GM12878 (cell line): ENCODE measurements at regions not wholly inside any gene's neighbourhood (a gene's known extent, or its start where the extent isn't known, plus 50 kb on each side); places are given as distances from the start of the nearest gene placed in this dataset.

ENCODE experiments used
- ATAC-seq: fragments of 200-7000 bp; cut with Tn5 transposase; 3 replicates; pipeline ENCODE4 v1.9.1; 2020; ENCODE audit warnings: mild to moderate bottlenecking, moderate library complexity
- BruUV-seq: library from RNA; stranded (reverse); fragments of 400-500 nt; replicated peaks from 2 replicates; lab custom pipeline; 2021; lab: Mats Ljungman, UMichigan
- CTCF ChIA-PET: fragments of 300-600 bp; sonication (Branson Sonifier 250); formaldehyde crosslinking; extraction: SDS; loops from one replicate; lab custom pipeline; 2021; ENCODE audit warnings: inconsistent platforms; lab: Yijun Ruan, JAX
- POLR2A ChIA-PET: fragments of 350-600 bp; formaldehyde crosslinking; extraction: SDS; loops from one replicate; lab custom pipeline; 2021; ENCODE audit warnings: inconsistent platforms; lab: Charles Lee
- RAD21 ChIA-PET: fragments of 300-600 bp; sonication (Branson Sonifier 250); formaldehyde crosslinking; loops from one replicate; lab custom pipeline; 2023; ENCODE audit warnings: antibody characterized with exemption; ENCODE audit not compliant: unreplicated experiment; lab: Charles Lee
- SMC1A ChIA-PET: fragments of 300-600 bp; sonication (Branson Sonifier 250); formaldehyde crosslinking; loops from one replicate; lab custom pipeline; 2023; ENCODE audit not compliant: unreplicated experiment, uncharacterized antibody; lab: Charles Lee
- DNase-seq: peaks from one replicate; pipeline ENCODE4 v3.0.0-alpha.2; 2011; ENCODE audit warnings: low read depth, low spot score
- FAIRE-seq: peaks from 3 replicates; lab custom pipeline; 2011; peaks lifted over from hg19 to GRCh38; lab: Jason Lieb, UNC
- H2AFZ ChIP-seq: 2 replicates; pipeline ENCODE4 v1.6.0; 2011; ENCODE audit warnings: low read depth, low read length, control low read depth; ENCODE audit not compliant: control insufficient read depth
- H3K27ac ChIP-seq: 2 replicates; pipeline ENCODE4 v1.5.1; 2011; ENCODE audit warnings: control low read depth; ENCODE audit not compliant: control insufficient read depth, insufficient read depth
- H3K27me3 ChIP-seq, 2 experiments: replicated peaks in 1 of 2; 2 replicates each; pipeline versions ENCODE4 v1.6.0 to v1.6.1; 2011; ENCODE audit warnings: low read length in 1 of 2; ENCODE audit not compliant: control insufficient read depth in 2 of 2, insufficient read depth in 2 of 2
- H3K36me3 ChIP-seq, 2 experiments: 2 replicates each; pipeline ENCODE4 v1.5.1; 2011; ENCODE audit warnings: low read length in 1 of 2; ENCODE audit not compliant: control insufficient read depth in 2 of 2, insufficient read depth in 2 of 2
- H3K4me1 ChIP-seq: 2 replicates; pipeline ENCODE4 v1.6.1; 2011; ENCODE audit warnings: mild to moderate bottlenecking, low read length, moderate library complexity, mixed read lengths; ENCODE audit not compliant: control insufficient read depth, insufficient read depth
- H3K4me2 ChIP-seq: 2 replicates; pipeline ENCODE4 v1.6.0; 2011; ENCODE audit warnings: control low read depth; ENCODE audit not compliant: control insufficient read depth, insufficient read depth
- H3K4me3 ChIP-seq: fragments of 200-600 bp; sonication (generic); 2 replicates; pipeline ENCODE4 v1.5.1; 2016
- H3K79me2 ChIP-seq: 2 replicates; pipeline ENCODE4 v1.6.0; 2011; ENCODE audit warnings: low read length; ENCODE audit not compliant: control insufficient read depth, insufficient read depth
- H3K9ac ChIP-seq: 2 replicates; pipeline ENCODE4 v1.8.0; 2011; ENCODE audit warnings: low read length, control low read depth, mixed read lengths; ENCODE audit not compliant: control insufficient read depth, insufficient read depth
- H3K9me3 ChIP-seq: replicated peaks from 3 replicates; pipeline ENCODE4 v1.5.1; 2011; ENCODE audit warnings: mild to moderate bottlenecking, low read length; ENCODE audit not compliant: control insufficient read depth, insufficient read depth
- H4K20me1 ChIP-seq: 2 replicates; pipeline ENCODE4 v1.6.0; 2011; ENCODE audit not compliant: control insufficient read depth, insufficient read depth
- CBX3 ChIP-seq: fragments of 200-600 bp; sonication (generic); IDR thresholded peaks from 2 replicates; pipeline ENCODE4 v1.6.1; 2016; ENCODE audit warnings: low read depth, borderline replicate concordance
- SREBF1 ChIP-seq: IDR thresholded peaks from 2 replicates; pipeline ENCODE4 v1.6.1; 2012; ENCODE audit warnings: mild to moderate bottlenecking, low read length
- SREBF2 ChIP-seq: IDR thresholded peaks from 2 replicates; pipeline ENCODE4 v1.6.1; 2012; ENCODE audit warnings: mild to moderate bottlenecking, low read length
- TCF7 ChIP-seq: IDR thresholded peaks from 2 replicates; pipeline ENCODE4 v1.6.1; 2014; ENCODE audit warnings: antibody characterized with exemption, borderline replicate concordance
- YY1 ChIP-seq: IDR thresholded peaks from 2 replicates; pipeline ENCODE4 v1.6.1; 2011; ENCODE audit warnings: low read depth, mild to moderate bottlenecking, low read length
- ZSCAN29 ChIP-seq: fragments of 450-650 bp; IDR thresholded peaks from 2 replicates; pipeline ENCODE4 v1.6.1; 2017; ENCODE audit warnings: mild to moderate bottlenecking, moderate library complexity
- WGBS: methylation state at CpG from one replicate; pipeline ENCODE4 v1.1.6; 2016; ENCODE audit warnings: low lambda C conversion rate; ENCODE audit not compliant: insufficient replicate concordance, insufficient coverage; ENCODE audit errors: missing lambda C conversion rate; 5-methylcytosine and 5-hydroxymethylcytosine counted together
- in situ Hi-C: fragments of 300-500 bp; cut with MboI; formaldehyde crosslinking; loops from 9 replicates; pipeline ENCODE4 v1.14.3; 2018; ENCODE audit warnings: mixed read lengths
- intact Hi-C: fragments of 100-400 bp; cut with micrococcal nuclease; formaldehyde crosslinking; loops from one replicate; pipeline ENCODE4 v1.14.2; 2022; ENCODE audit not compliant: unreplicated experiment

GRCh38 chr10:130745251-130745650, 566.3 kb downstream of the TCERG1L start:
- H2AFZ ChIP-seq: no peak overlapping the region
- DNase-seq (no peak), FAIRE-seq (no peak), ATAC-seq (no peak)
- no peaks in the 10 kb centered on the region for H3K4me1 ChIP-seq
- no peak overlapping the region for H3K9ac ChIP-seq
- H3K4me2 ChIP-seq: no peak overlapping the region
- RAD21 ChIA-PET: no interaction called here
- POLR2A ChIA-PET: no interaction called here
- no peak overlapping the region for H3K4me3 ChIP-seq
- no peaks in the 10 kb centered on the region for H4K20me1 ChIP-seq
- H3K36me3 ChIP-seq: no peaks in the 10 kb centered on the region
- no TSS peak for BruUV-seq
- H3K27ac ChIP-seq: no peak overlapping the region
- H3K79me2 ChIP-seq: no peaks in the 10 kb centered on the region
- 15% methylated on average over 4 of the region's 5 CpGs for WGBS
- intact Hi-C loops: no loop called here
- in situ Hi-C loops: no loop called here
- H3K27me3 ChIP-seq: no peaks in the 10 kb centered on the region
- no peak for TF ChIP-seq SREBF1
- TF ChIP-seq, all 136 proteins: peak for 0
- ChIA-PET SMC1A (no interaction called here), CTCF (no interaction called here)
- no peaks in the 10 kb centered on the region for H3K9me3 ChIP-seq

- DNase-seq (no peak), FAIRE-seq (no peak), ATAC-seq (no peak)
- no peak for TF ChIP-seq YY1
- no peak for TF ChIP-seq CBX3
- no peak for TF ChIP-seq ZSCAN29
- no peak for TF ChIP-seq TCF7
- no peak for TF ChIP-seq SREBF2
- H4K20me1 ChIP-seq: no peaks in the 10 kb centered on the region
- BruUV-seq: no TSS peak
- H3K4me3 ChIP-seq: no peak overlapping the region
- no peaks in the 10 kb centered on the region for H3K79me2 ChIP-seq
- no peaks in the 10 kb centered on the region for H3K27me3 ChIP-seq
- no peak overlapping the region for H3K27ac ChIP-seq
- POLR2A ChIA-PET: no interaction called here
- no peaks in the 10 kb centered on the region for H3K4me1 ChIP-seq
- SMC1A ChIA-PET: no interaction called here
- no peaks in the 10 kb centered on the region for H3K36me3 ChIP-seq
- H2AFZ ChIP-seq: no peak overlapping the region
- no peak overlapping the region for H3K9ac ChIP-seq
- intact Hi-C loops: no loop called here
- WGBS: 15% methylated on average over 7 of the region's 7 CpGs
- no peaks in the 10 kb centered on the region for H3K9me3 ChIP-seq
- CTCF ChIA-PET: no interaction called here
- in situ Hi-C loops: no loop called here
- H3K4me2 ChIP-seq: no peak overlapping the region
- RAD21 ChIA-PET: no interaction called here
Measured at GRCh38 chr10:130745821-130746220, 565.7 kb downstream of the TCERG1L start.
